Adipose tissue (tissue), 3 donors: ENCODE measurements at regions not wholly inside any gene's neighbourhood (a gene's known extent, or its start where the extent isn't known, plus 50 kb on each side); places are given as distances from the start of the nearest gene placed in this dataset.

Experiments
- H3K27ac ChIP-seq: one replicate; pipeline ENCODE4 v1.5.1; 2013; ENCODE audit warnings: low read depth, low read length
- whole genome bisulfite sequencing, 3 donors: extraction: QIAGEN DNeasy Blood & Tissue Kit; methylation state at CpG; one replicate each; pipeline ENCODE4 v1.1.7; 2013; 5-methylcytosine and 5-hydroxymethylcytosine counted together
- donor health status: healthy with polysubstance abuse.
- donor health status: Bipolar disorder and iron deficiency.
- donor health status: healthy.

- H3K27ac ChIP-seq = no peak overlapping the region
- WGBS, 3 donors = 50 to 60% (median 58%) methylated on average over 10 of the region's 10 CpGs
Measured at GRCh38 chr2:203656522-203657287, 49.7 kb upstream of the CD28 start.
